ENCODE measurements at regions not wholly inside any gene's neighbourhood (a gene's known extent, or its start where the extent isn't known, plus 50 kb on each side); places are given as distances from the start of the nearest gene placed in this dataset.

- TF ChIP-seq MAX (IDR thresholded peaks at IDR 0.05) (no peak), HOXA7 (CRISPR knock-in tag; IDR thresholded peaks at IDR 0.05) (no peak), POLR2A (IDR thresholded peaks at IDR 0.05; ENCODE audit: low read length) (no peak), CEBPB (IDR thresholded peaks at IDR 0.05) (no peak), PBX3 (IDR thresholded peaks at IDR 0.05) (no peak), CTCF (IDR thresholded peaks at IDR 0.05) (no peak), REST (IDR thresholded peaks at IDR 0.05) (no peak), JUN (IDR thresholded peaks at IDR 0.05) (no peak), RFX5 (IDR thresholded peaks at IDR 0.05) (no peak), EP300 (IDR thresholded peaks at IDR 0.05) (no peak), ESRRA (IDR thresholded peaks at IDR 0.05; ENCODE audit: borderline replicate concordance, low read length) (no peak)
These were observed 76.4 kb downstream of the ASB1 start for GRCh38 chr2:238502956-238503791.

Data from A549 (cell line).